ENCODE measurements at regions not wholly inside any gene's neighbourhood (a gene's known extent, or its start where the extent isn't known, plus 50 kb on each side); places are given as distances from the start of the nearest gene placed in this dataset.
"Not testable (repeated sequence)": the region's sequence is repeated elsewhere in the genome, so short reads cannot be mapped to it uniquely, and the experiment has no call there.

DNA sequence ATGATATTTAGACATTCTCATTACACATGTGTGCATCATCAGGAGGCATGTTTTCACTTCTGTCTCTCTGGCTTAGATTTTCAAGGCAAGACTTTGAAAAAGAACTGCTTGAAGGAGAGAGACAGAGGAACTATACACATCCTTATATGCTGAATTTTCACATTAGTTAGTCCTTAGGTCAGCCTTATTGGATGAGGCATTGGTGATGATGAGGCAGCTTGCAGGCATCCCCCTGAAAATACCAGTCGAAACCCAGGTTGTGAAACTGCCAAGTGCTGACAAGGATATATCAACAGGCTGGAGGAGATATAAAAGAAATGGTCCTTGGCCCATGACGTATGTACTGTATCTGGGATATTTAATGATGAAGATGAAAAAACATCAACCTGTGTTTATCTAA, 297.2 kb upstream of the AADAT start:
- H3K27me3 ChIP-seq, result no peaks in the 10 kb centered on the region
- no peak overlapping the region for H3K27ac ChIP-seq
- H3K4me3 ChIP-seq, result no peak overlapping the region
- no peaks in the 10 kb centered on the region for H3K4me1 ChIP-seq
- TF ChIP-seq, protein P1, sequence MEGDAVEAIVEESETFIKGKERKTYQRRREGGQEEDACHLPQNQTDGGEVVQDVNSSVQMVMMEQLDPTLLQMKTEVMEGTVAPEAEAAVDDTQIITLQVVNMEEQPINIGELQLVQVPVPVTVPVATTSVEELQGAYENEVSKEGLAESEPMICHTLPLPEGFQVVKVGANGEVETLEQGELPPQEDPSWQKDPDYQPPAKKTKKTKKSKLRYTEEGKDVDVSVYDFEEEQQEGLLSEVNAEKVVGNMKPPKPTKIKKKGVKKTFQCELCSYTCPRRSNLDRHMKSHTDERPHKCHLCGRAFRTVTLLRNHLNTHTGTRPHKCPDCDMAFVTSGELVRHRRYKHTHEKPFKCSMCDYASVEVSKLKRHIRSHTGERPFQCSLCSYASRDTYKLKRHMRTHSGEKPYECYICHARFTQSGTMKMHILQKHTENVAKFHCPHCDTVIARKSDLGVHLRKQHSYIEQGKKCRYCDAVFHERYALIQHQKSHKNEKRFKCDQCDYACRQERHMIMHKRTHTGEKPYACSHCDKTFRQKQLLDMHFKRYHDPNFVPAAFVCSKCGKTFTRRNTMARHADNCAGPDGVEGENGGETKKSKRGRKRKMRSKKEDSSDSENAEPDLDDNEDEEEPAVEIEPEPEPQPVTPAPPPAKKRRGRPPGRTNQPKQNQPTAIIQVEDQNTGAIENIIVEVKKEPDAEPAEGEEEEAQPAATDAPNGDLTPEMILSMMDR (IDR thresholded peaks at IDR 0.05), result no peak
- TF ChIP-seq POLR2AphosphoS5 (IDR thresholded peaks at IDR 0.05; ENCODE audit: insufficient read depth in 1 of 2, low read depth in 1 of 2), result no peak
- H3K36me3 ChIP-seq, result no peaks in the 10 kb centered on the region
- DNase-seq (ENCODE audit: extremely low spot score in 2 of 2), result no peak
- H3K9me3 ChIP-seq, result no peaks in the 10 kb centered on the region
- intact Hi-C loops (cut with DNase I), result no loop called here

DNA sequence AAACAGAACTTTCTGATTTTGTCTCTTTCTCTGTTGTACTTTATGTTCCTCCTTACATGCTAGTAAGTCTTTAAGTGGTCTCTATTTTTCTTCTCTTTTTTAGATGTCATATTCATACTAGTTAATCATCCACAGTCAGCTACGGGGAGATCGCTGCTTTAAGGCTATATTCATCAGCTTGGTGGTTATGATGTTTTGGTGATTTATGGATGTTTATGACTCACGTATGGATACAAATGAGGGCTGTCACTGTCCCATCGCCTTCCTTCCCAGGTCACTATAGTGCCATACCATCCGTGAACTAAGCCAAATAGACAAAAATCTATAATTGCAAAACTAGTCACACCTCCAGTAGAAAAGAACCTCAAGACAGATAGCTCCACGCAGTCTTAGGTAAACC, 296.8 kb upstream of the AADAT start:
- intact Hi-C loops (cut with DNase I), result no loop called here
- H3K4me1 ChIP-seq, result no peaks in the 10 kb centered on the region
- DNase-seq (ENCODE audit: extremely low spot score in 2 of 2), result no peak
- H3K27ac ChIP-seq, result no peak overlapping the region
- no peaks in the 10 kb centered on the region for H3K9me3 ChIP-seq
- no peaks in the 10 kb centered on the region for H3K27me3 ChIP-seq
- no peak for TF ChIP-seq POLR2A (IDR thresholded peaks at IDR 0.05)
- TF ChIP-seq POLR2AphosphoS5 (IDR thresholded peaks at IDR 0.05; ENCODE audit: insufficient read depth in 1 of 2, low read depth in 1 of 2), result no peak
- TF ChIP-seq, protein P1 (IDR thresholded peaks at IDR 0.05), result no peak
- H3K36me3 ChIP-seq, result no peaks in the 10 kb centered on the region
- H3K4me3 ChIP-seq, result no peak overlapping the region

DNA sequence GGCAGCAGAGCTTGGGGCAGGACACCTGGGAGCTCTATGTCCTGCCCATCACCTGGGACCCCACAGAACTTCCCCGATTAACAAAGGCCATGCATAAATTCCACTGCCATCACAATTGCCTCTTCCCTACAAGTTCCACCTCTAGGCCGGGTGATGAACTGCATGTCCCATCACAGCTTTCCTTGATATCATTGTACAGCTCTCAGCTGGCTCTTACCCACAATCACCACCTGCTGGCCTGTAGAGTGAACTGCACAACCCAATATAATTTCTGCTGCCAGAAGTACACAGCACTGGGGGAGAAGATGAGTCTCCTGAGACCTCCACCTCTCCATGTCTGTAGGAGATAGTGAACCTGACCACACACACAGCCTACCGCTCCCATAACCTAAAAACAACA, 285.0 kb upstream of the AADAT start:
- Histone ChIP-seq H3K4me1 (no peaks in the 10 kb centered on the region), H3K27me3 (no peaks in the 10 kb centered on the region), H3K36me3 (no peaks in the 10 kb centered on the region), H3K9me3 (no peaks in the 10 kb centered on the region), H3K27ac (no peak overlapping the region), H3K4me3 (no peak overlapping the region)
- intact Hi-C loops (cut with DNase I), result no loop called here
- no peak for DNase-seq (ENCODE audit: extremely low spot score in 2 of 2)
- TF ChIP-seq POLR2A (IDR thresholded peaks at IDR 0.05) (no peak), POLR2AphosphoS5 (IDR thresholded peaks at IDR 0.05; ENCODE audit: insufficient read depth in 1 of 2, low read depth in 1 of 2) (no peak)
- TF ChIP-seq, protein P1 (IDR thresholded peaks at IDR 0.05), result no peak

DNA sequence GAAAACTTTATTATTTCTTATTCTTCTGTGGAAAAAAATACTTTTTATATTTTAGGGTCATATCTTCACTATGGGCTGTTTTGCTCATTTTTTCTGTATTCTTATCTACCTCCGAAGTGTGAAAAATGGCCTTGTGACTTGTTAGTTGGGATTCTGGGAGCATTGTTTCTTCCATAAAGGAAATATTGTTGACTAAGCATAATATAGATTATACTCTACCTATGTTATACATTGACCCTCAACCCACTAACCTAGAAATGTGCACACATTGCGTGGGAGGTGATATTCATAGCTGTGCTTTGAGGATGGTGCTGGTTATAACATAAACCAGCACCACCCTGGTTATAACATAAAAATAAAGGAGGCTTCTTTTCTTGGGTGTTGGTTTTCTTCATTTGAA, 259.2 kb upstream of the AADAT start:
- Histone ChIP-seq H3K27me3 (no peaks in the 10 kb centered on the region), H3K4me3 (no peak overlapping the region), H3K36me3 (no peaks in the 10 kb centered on the region), H3K4me1 (no peaks in the 10 kb centered on the region), H3K9me3 (no peaks in the 10 kb centered on the region), H3K27ac (no peak overlapping the region)
- TF ChIP-seq, protein P1 (IDR thresholded peaks at IDR 0.05), result no peak
- no peak for TF ChIP-seq POLR2AphosphoS5 (IDR thresholded peaks at IDR 0.05; ENCODE audit: insufficient read depth in 1 of 2, low read depth in 1 of 2)
- TF ChIP-seq POLR2A (IDR thresholded peaks at IDR 0.05), result no peak
- intact Hi-C loops (cut with DNase I), result no loop called here
- no peak for DNase-seq (ENCODE audit: extremely low spot score in 2 of 2)

DNA sequence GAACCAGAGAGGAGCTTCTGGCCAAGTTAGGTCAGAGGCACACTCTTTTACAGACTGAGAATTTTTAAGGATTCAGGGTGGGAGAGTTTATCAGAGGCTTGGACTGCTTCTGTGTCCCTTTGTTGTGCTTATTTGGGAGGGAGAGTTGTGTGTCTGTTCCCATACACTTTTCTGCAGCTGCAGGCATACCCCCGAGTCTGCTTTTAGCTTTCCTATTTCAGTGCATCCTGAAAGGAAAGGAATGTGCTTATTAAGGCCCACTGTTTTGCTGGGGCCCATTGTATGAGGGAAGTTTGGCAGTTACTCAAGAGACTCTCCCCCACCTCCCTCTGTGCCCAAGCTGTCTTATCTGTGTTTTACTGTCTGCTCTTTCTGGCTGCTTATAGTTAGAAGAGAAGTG, 257.4 kb upstream of the AADAT start:
- H3K27ac ChIP-seq; H3K27me3 ChIP-seq; H3K36me3 ChIP-seq; H3K4me1 ChIP-seq; DNase-seq (ENCODE audit: extremely low spot score in 2 of 2); intact Hi-C loops (cut with DNase I); H3K4me3 ChIP-seq; H3K9me3 ChIP-seq: not testable (repeated sequence)

DNA sequence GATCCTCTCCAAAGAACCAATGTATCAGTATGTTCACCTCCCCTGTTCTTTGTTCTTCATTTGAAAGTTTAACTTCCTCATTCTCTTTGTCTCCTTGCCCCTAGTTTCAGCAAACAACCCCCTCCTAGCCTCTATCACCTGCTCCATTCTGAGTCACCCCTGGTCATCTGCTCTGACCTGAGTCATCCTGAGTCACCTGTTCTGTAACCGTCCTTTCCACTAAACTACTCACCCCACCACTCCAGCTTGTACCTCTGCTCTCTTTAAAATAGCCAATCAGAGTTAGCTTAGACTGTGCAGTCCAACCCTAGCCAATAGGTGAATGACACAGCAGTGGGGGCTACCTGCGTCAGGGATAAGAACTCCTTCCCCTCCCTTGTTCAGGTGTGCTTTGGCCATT, 249.8 kb upstream of the AADAT start:
- intact Hi-C loops (cut with DNase I), result no loop called here
- Histone ChIP-seq H3K27me3 (no peaks in the 10 kb centered on the region), H3K27ac (no peak overlapping the region), H3K4me1 (no peaks in the 10 kb centered on the region), H3K9me3 (no peaks in the 10 kb centered on the region), H3K36me3 (no peaks in the 10 kb centered on the region), H3K4me3 (no peak overlapping the region)
- no peak for TF ChIP-seq POLR2AphosphoS5 (IDR thresholded peaks at IDR 0.05; ENCODE audit: insufficient read depth in 1 of 2, low read depth in 1 of 2)
- no peak for TF ChIP-seq POLR2A (IDR thresholded peaks at IDR 0.05)
- TF ChIP-seq, protein P1 (IDR thresholded peaks at IDR 0.05), result no peak
- no peak for DNase-seq (ENCODE audit: extremely low spot score in 2 of 2)
